Gastrocnemius medialis (tissue), 4 donors: ENCODE measurements at regions not wholly inside any gene's neighbourhood (a gene's known extent, or its start where the extent isn't known, plus 50 kb on each side); places are given as distances from the start of the nearest gene placed in this dataset.

Source experiments
- POLR2A ChIP-seq, 2 donors: fragments of 450-650 bp; IDR thresholded peaks; one replicate each; pipeline ENCODE4 v1.6.1; 2017; ENCODE audit warnings: antibody characterized with exemption in 2 of 2, mild to moderate bottlenecking in 2 of 2, moderate library complexity in 2 of 2
- TF ChIP-seq, protein P1 (sequence below), 5 experiments: fragments of 450-650 bp in 3 of 5; fragments of 200-600 bp in 2 of 5; sonication (generic) in 2 of 5; IDR thresholded peaks in 4 of 5; conservative IDR thresholded peaks in 1 of 5; 1 replicate in 4 of 5; 2 replicates in 1 of 5; pipeline ENCODE4 v1.5.1; 2016 to 2019; ENCODE audit warnings: antibody characterized with exemption in 5 of 5, mild to moderate bottlenecking in 3 of 5, moderate library complexity in 3 of 5

DNA sequence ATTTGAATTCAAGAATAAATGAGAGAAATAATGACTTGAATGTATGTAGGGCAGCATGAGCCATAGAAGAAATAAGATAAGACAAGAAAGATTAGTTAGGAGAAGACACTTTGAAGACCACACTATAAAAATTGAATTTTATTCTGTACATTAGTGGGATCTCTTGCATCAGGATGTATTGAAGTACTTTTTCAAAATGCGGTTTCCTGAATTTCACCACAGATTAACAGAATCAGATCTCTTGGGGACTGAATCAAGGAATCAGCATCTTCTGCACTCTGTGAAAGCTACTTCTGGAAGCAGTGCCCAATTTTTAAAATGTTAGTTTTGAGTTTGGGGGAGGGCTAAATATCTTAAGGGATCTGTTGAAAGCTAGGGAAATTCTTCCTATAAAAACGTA lies 763.9 kb upstream of the GOLIM4 start:
- no peak for TF ChIP-seq POLR2A (IDR thresholded peaks at IDR 0.05)
- TF ChIP-seq, protein P1, sequence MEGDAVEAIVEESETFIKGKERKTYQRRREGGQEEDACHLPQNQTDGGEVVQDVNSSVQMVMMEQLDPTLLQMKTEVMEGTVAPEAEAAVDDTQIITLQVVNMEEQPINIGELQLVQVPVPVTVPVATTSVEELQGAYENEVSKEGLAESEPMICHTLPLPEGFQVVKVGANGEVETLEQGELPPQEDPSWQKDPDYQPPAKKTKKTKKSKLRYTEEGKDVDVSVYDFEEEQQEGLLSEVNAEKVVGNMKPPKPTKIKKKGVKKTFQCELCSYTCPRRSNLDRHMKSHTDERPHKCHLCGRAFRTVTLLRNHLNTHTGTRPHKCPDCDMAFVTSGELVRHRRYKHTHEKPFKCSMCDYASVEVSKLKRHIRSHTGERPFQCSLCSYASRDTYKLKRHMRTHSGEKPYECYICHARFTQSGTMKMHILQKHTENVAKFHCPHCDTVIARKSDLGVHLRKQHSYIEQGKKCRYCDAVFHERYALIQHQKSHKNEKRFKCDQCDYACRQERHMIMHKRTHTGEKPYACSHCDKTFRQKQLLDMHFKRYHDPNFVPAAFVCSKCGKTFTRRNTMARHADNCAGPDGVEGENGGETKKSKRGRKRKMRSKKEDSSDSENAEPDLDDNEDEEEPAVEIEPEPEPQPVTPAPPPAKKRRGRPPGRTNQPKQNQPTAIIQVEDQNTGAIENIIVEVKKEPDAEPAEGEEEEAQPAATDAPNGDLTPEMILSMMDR (IDR thresholded peaks at IDR 0.05 in 4 of 5, conservative IDR thresholded peaks at IDR 0.05 in 1 of 5): no peak
